Ovary (tissue), 7 donors: ENCODE measurements at regions not wholly inside any gene's neighbourhood (a gene's known extent, or its start where the extent isn't known, plus 50 kb on each side); places are given as distances from the start of the nearest gene placed in this dataset.

Source experiments
- DNase-seq, 5 donors: peaks; one replicate each; pipeline ENCODE4 v3.0.0-alpha.2; 2019 to 2020
- H3K27ac ChIP-seq, 2 donors: fragments of 200-600 bp; one replicate each; pipeline versions ENCODE4 v1.5.1 to v1.8.0; 2019 to 2022
- H3K27me3 ChIP-seq: fragments of 200-600 bp; one replicate; pipeline ENCODE4 v1.8.0; 2022
- H3K36me3 ChIP-seq: fragments of 200-600 bp; sonication (generic); one replicate; pipeline ENCODE4 v1.5.1; 2019
- H3K4me1 ChIP-seq: one replicate; pipeline ENCODE4 v1.8.1; 2013; ENCODE audit warnings: mild to moderate bottlenecking, moderate library complexity; ENCODE audit not compliant: insufficient read depth
- H3K4me3 ChIP-seq: fragments of 200-600 bp; sonication (generic); one replicate; pipeline ENCODE4 v1.5.1; 2017
- H3K9me3 ChIP-seq, 2 donors: fragments of 200-600 bp in 1 of 2; sonication (generic) in 1 of 2; one replicate each; pipeline versions ENCODE4 v1.5.1 to v1.8.1; 2013 to 2019; ENCODE audit warnings: mild to moderate bottlenecking in 1 of 2, moderate library complexity in 1 of 2
- EP300 ChIP-seq: sonication (generic); formaldehyde crosslinking; IDR thresholded peaks from one replicate; pipeline ENCODE4 v1.6.1; 2017; ENCODE audit warnings: antibody characterized with exemption
- POLR2A ChIP-seq: fragments of 450-650 bp; IDR thresholded peaks from one replicate; pipeline ENCODE4 v1.6.1; 2017; ENCODE audit warnings: antibody characterized with exemption, mild to moderate bottlenecking, moderate library complexity
- WGBS, 3 donors: extraction: QIAGEN DNeasy Blood & Tissue Kit in 1 of 3; methylation state at CpG; one replicate each; pipeline versions ENCODE4 v1.1.5 to v1.1.7; 2013 to 2017; 5-methylcytosine and 5-hydroxymethylcytosine counted together
- intact Hi-C, 4 donors: fragments of 100-400 bp; cut with DNase I; formaldehyde crosslinking; loops; one replicate each; pipeline versions ENCODE4 v1.11.0 to v1.15.1; 2022 to 2023
- TF ChIP-seq, protein P1 (sequence below), 3 donors: fragments of 450-650 bp in 2 of 3; fragments of 200-600 bp in 1 of 3; IDR thresholded peaks; one replicate each; pipeline versions ENCODE4 v1.5.1 to v1.8.0; 2016 to 2022; ENCODE audit warnings: antibody characterized with exemption in 3 of 3, mild to moderate bottlenecking in 1 of 3
- donor health status: DM: no; HTN: no; CAD: no; lungs with moderate emphysema.
- donor health status: DM: no; HTN: no; CAD: no.
- donor health status: Bipolar disorder and iron deficiency.
- donor health status: DM: no; HTN: no; CAD: no.
- donor health status: DM: yes; HTN: yes; CAD: no.

DNA sequence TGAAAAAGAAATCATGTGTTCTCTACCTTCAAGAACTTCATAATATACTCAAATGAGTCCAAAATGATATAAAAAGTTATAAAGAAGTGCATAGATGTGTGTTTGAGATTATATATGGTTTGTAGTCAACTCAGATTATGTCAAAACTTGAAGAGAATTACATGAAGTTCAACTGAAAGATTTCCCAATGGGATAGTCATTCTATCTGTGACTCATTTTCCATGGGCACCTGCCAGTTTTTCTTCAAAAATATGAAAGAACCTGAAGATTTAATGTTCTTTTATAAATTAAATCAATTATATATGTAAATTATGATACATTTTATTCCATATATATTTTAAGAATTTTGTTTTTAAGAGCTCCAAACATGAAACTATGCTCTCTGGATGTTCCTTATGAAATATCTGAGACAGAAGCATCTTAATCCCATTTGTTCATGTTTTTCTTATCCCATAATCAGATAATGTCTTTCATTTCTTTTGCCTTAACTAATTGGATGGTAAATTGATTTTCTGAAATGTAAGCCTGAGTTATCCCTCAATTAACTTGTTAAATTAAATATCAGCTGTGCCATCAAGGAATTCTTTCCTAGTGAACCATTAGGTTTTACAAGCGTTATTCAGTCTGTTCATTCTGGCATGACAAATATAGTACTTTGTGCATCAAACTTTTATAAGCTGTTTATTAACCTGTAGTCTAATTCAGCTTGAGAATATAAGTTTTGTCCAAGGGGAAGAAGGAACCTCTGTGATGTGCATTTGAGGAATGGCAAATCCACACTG is 387.1 kb downstream of the IPMK start:
- intact Hi-C loops, result no loop called here
- DNase-seq, result no peak
- no peak overlapping the region for H3K27ac ChIP-seq
- H3K36me3 ChIP-seq, result no peaks in the 10 kb centered on the region
- H3K4me3 ChIP-seq, result no peak overlapping the region
- no peaks in the 10 kb centered on the region for H3K27me3 ChIP-seq
- 68 to 90% (median 88%) methylated on average over 1 of the region's 1 CpG for WGBS, 3 donors
- H3K4me1 ChIP-seq, result no peaks in the 10 kb centered on the region
- TF ChIP-seq, protein P1, sequence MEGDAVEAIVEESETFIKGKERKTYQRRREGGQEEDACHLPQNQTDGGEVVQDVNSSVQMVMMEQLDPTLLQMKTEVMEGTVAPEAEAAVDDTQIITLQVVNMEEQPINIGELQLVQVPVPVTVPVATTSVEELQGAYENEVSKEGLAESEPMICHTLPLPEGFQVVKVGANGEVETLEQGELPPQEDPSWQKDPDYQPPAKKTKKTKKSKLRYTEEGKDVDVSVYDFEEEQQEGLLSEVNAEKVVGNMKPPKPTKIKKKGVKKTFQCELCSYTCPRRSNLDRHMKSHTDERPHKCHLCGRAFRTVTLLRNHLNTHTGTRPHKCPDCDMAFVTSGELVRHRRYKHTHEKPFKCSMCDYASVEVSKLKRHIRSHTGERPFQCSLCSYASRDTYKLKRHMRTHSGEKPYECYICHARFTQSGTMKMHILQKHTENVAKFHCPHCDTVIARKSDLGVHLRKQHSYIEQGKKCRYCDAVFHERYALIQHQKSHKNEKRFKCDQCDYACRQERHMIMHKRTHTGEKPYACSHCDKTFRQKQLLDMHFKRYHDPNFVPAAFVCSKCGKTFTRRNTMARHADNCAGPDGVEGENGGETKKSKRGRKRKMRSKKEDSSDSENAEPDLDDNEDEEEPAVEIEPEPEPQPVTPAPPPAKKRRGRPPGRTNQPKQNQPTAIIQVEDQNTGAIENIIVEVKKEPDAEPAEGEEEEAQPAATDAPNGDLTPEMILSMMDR (IDR thresholded peaks at IDR 0.05), result no peak
- no peak for TF ChIP-seq EP300
- no peak for TF ChIP-seq POLR2A
- no peaks in the 10 kb centered on the region for H3K9me3 ChIP-seq

- Histone ChIP-seq H3K27ac (no peak overlapping the region), H3K4me1 (no peaks in the 10 kb centered on the region), H3K36me3 (no peaks in the 10 kb centered on the region), H3K4me3 (no peak overlapping the region), H3K9me3 (no peaks in the 10 kb centered on the region), H3K27me3 (no peaks in the 10 kb centered on the region)
- TF ChIP-seq EP300 (no peak), POLR2A (no peak)
- TF ChIP-seq, protein P1 (IDR thresholded peaks at IDR 0.05), result no peak
- DNase-seq, result no peak
- intact Hi-C loops, result no loop called here
- 75 to 86% (median 78%) methylated on average over 4 of the region's 4 CpGs for WGBS, 3 donors
Observed at GRCh38 chr10:57874810-57875209, 392.9 kb downstream of the IPMK start.

DNA sequence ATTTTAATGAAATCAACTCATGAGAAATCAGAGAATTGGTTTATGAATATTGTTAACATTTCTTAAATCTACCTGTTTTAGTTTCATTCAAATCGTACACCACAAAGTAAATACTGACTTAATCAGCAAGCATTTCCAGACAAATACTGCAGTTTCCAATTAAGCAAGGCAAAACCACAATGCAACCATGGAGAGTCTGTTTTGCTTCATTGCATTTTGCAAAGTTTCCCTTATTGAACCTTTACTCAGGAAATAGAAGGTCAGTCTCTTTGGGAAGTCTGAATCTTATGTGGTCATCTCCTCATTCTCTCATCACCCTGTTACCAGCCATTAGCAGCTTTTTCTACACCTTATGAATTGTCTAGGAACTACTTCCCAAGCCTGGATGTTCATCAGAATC is 400.5 kb downstream of the IPMK start:
- no peak for DNase-seq
- TF ChIP-seq, protein P1 (IDR thresholded peaks at IDR 0.05), result no peak
- TF ChIP-seq EP300 (no peak), POLR2A (no peak)

GRCh38 chr10:57864765-57865680 is 402.7 kb downstream of the IPMK start:
- intact Hi-C loops, result no loop called here

More for the DNA sequence above, 400.5 kb downstream of the IPMK start:
- Histone ChIP-seq H3K9me3 (no peaks in the 10 kb centered on the region), H3K4me3 (no peak overlapping the region), H3K27me3 (no peaks in the 10 kb centered on the region), H3K4me1 (no peaks in the 10 kb centered on the region), H3K36me3 (no peaks in the 10 kb centered on the region), H3K27ac (no peak overlapping the region)
- 26 to 78% (median 68%) methylated on average over 1 of the region's 1 CpG for WGBS, 3 donors
- intact Hi-C loops, result no loop called here

More at GRCh38 chr10:57864765-57865680, 402.7 kb downstream of the IPMK start:
- no peak for TF ChIP-seq POLR2A
- TF ChIP-seq, protein P1 (IDR thresholded peaks at IDR 0.05), result no peak
- TF ChIP-seq EP300, result no peak
- Histone ChIP-seq H3K4me3 (no peak overlapping the region), H3K9me3 (no peaks in the 10 kb centered on the region), H3K36me3 (no peaks in the 10 kb centered on the region), H3K27ac (no peak overlapping the region), H3K27me3 (no peaks in the 10 kb centered on the region), H3K4me1 (no peaks in the 10 kb centered on the region)
- 26 to 50% (median 35%) methylated on average over 2 of the region's 2 CpGs for WGBS, 3 donors
- DNase-seq, result no peak
